Thyroid gland (tissue), 4 donors: ENCODE measurements at regions not wholly inside any gene's neighbourhood (a gene's known extent, or its start where the extent isn't known, plus 50 kb on each side); places are given as distances from the start of the nearest gene placed in this dataset.

Experiments used
- POLR2A ChIP-seq, 2 donors: fragments of 450-650 bp; IDR thresholded peaks; one replicate each; pipeline ENCODE4 v1.6.1; 2017; ENCODE audit warnings: antibody characterized with exemption in 2 of 2, mild to moderate bottlenecking in 2 of 2, moderate library complexity in 1 of 2
- TF ChIP-seq, protein P1 (sequence below), 6 experiments: fragments of 200-600 bp in 3 of 6; fragments of 450-650 bp in 3 of 6; sonication (generic) in 3 of 6; IDR thresholded peaks; one replicate each; pipeline ENCODE4 v1.5.1; 2016 to 2019; ENCODE audit warnings: antibody characterized with exemption in 6 of 6, mild to moderate bottlenecking in 2 of 6, inconsistent platforms in 1 of 6, moderate library complexity in 1 of 6

DNA sequence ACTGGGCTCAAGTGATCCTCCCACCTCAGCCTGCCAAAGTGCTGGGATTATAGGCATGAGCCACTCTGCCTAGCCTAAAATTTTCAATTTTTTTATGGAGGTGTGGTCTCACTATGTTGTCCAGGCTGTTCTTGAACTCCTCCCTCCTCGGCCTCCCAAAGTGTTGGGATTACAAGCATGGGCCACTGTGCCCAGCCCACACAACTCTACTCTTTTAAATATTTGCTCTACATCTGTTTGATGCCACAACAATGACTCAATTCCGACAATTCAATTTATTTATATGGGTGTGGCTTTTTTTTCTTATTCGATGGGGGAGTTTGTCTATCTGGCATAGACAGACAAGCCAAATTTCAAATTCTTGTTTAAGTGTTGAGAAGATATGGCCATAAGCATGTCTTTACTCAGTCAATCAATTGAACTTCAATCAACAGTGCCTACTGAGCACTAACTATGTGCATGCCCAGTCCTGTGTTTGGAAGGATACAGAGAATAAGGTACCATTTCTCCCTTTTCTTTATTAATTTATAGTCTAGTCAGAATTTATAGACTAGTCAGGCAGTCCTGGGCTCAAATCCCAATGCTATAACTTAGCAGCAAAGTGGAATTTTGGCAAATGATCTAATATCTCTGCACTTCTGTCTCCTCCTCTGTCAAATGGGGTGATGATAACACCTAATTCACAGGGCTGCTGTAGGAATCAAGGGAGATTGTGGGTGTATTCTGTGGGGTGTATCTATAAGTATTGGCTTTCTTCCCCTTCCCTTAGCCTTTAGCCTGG, 54.6 kb upstream of the PIAS1 start:
- TF ChIP-seq, protein P1, sequence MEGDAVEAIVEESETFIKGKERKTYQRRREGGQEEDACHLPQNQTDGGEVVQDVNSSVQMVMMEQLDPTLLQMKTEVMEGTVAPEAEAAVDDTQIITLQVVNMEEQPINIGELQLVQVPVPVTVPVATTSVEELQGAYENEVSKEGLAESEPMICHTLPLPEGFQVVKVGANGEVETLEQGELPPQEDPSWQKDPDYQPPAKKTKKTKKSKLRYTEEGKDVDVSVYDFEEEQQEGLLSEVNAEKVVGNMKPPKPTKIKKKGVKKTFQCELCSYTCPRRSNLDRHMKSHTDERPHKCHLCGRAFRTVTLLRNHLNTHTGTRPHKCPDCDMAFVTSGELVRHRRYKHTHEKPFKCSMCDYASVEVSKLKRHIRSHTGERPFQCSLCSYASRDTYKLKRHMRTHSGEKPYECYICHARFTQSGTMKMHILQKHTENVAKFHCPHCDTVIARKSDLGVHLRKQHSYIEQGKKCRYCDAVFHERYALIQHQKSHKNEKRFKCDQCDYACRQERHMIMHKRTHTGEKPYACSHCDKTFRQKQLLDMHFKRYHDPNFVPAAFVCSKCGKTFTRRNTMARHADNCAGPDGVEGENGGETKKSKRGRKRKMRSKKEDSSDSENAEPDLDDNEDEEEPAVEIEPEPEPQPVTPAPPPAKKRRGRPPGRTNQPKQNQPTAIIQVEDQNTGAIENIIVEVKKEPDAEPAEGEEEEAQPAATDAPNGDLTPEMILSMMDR (IDR thresholded peaks at IDR 0.05): no peak
- no peak for TF ChIP-seq POLR2A (IDR thresholded peaks at IDR 0.05)
